ENCODE measurements at regions not wholly inside any gene's neighbourhood (a gene's known extent, or its start where the extent isn't known, plus 50 kb on each side); places are given as distances from the start of the nearest gene placed in this dataset.

- H3K4me1 ChIP-seq (ENCODE audit: control insufficient read depth, low read depth, low read length) = no peaks in the 10 kb centered on the region
- no peak overlapping the region for H3K9ac ChIP-seq (ENCODE audit: low read length)
- no peak overlapping the region for H3K27ac ChIP-seq (ENCODE audit: low read depth, low read length)
- H3K56ac ChIP-seq (ENCODE audit: low read length) = no peak overlapping the region
- H3K79me2 ChIP-seq (ENCODE audit: control insufficient read depth, insufficient read depth, low read length) = no peaks in the 10 kb centered on the region
- no peak overlapping the region for H4K8ac ChIP-seq (ENCODE audit: low read depth, low read length)
- no peak overlapping the region for H2AK5ac ChIP-seq (ENCODE audit: low read length)
- H4K5ac ChIP-seq (ENCODE audit: low read length) = no peak overlapping the region
- H3K27me3 ChIP-seq (ENCODE audit: insufficient read depth, low read length, poor library complexity) = no peaks in the 10 kb centered on the region
- H2BK5ac ChIP-seq (ENCODE audit: low read length) = no peak overlapping the region
- no peak overlapping the region for H3K4ac ChIP-seq (ENCODE audit: low read depth, low read length)
- no CpG with 5 or more reads among the region's 3 CpGs for WGBS (ENCODE audit: extremely low coverage, insufficient coverage, low lambda C conversion rate)
- no peak overlapping the region for H2BK120ac ChIP-seq (ENCODE audit: low read depth, low read length)
- H3K18ac ChIP-seq (ENCODE audit: low read length) = no peak overlapping the region
- no peak for DNase-seq
- H3K4me3 ChIP-seq (ENCODE audit: low read length) = no peak overlapping the region
- H3K79me1 ChIP-seq (ENCODE audit: low read length) = no peaks in the 10 kb centered on the region
- no peak overlapping the region for H2BK15ac ChIP-seq (replicated peaks; ENCODE audit: low read depth)
- no peaks in the 10 kb centered on the region for H3K36me3 ChIP-seq (ENCODE audit: control insufficient read depth, insufficient read depth, low read length)
- no peak overlapping the region for H3K23ac ChIP-seq (ENCODE audit: low read length)
- H3K4me2 ChIP-seq (ENCODE audit: low read length) = no peak overlapping the region
Measured at GRCh38 chr5:57552033-57552432, 69.4 kb upstream of the ACTBL2 start.

GRCh38 chr5:57551251-57551650 lies 68.6 kb upstream of the ACTBL2 start:
- Histone ChIP-seq H3K18ac (ENCODE audit: low read length) (no peak overlapping the region), H3K4me1 (ENCODE audit: control insufficient read depth, low read depth, low read length) (no peaks in the 10 kb centered on the region), H3K4ac (ENCODE audit: low read depth, low read length) (no peak overlapping the region), H3K23ac (ENCODE audit: low read length) (no peak overlapping the region), H4K8ac (ENCODE audit: low read depth, low read length) (no peak overlapping the region), H2BK15ac (replicated peaks; ENCODE audit: low read depth) (no peak overlapping the region), H2BK5ac (ENCODE audit: low read length) (no peak overlapping the region), H3K9ac (ENCODE audit: low read length) (no peak overlapping the region), H3K79me2 (ENCODE audit: control insufficient read depth, insufficient read depth, low read length) (no peaks in the 10 kb centered on the region), H3K79me1 (ENCODE audit: low read length) (no peaks in the 10 kb centered on the region), H3K27ac (ENCODE audit: low read depth, low read length) (no peak overlapping the region), H4K5ac (ENCODE audit: low read length) (no peak overlapping the region), H3K27me3 (ENCODE audit: insufficient read depth, low read length, poor library complexity) (no peaks in the 10 kb centered on the region), H3K4me2 (ENCODE audit: low read length) (no peak overlapping the region), H3K56ac (ENCODE audit: low read length) (no peak overlapping the region), H2BK120ac (ENCODE audit: low read depth, low read length) (no peak overlapping the region), H3K4me3 (ENCODE audit: low read length) (no peak overlapping the region), H3K36me3 (ENCODE audit: control insufficient read depth, insufficient read depth, low read length) (no peaks in the 10 kb centered on the region), H2AK5ac (ENCODE audit: low read length) (no peak overlapping the region)
- no peak for DNase-seq
- WGBS (ENCODE audit: extremely low coverage, insufficient coverage, low lambda C conversion rate) = 100% methylated on average over 1 of the region's 3 CpGs

DNA sequence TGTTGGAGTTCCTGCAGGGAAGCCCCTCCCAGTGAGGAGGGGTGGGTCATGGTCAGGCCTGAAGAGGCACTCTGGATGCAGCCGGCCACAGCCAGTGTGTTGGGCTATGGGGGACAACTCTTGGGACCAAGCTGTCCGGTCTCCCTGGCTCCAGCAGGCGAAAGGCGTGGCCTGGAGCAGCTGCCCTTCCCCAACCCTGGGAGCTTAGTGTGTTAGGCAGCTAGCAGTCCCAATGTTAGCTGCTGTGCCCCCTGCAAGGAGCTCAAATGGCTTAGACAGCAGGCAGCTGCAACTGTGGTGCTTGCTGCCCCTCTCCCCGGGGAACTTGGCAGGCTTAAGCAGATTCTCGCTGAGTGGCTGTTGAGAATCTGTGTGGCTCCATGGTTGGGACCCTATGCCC lies 67.5 kb upstream of the ACTBL2 start:
- Histone ChIP-seq H3K79me1 (ENCODE audit: low read length) (no peaks in the 10 kb centered on the region), H2BK15ac (replicated peaks; ENCODE audit: low read depth) (no peak overlapping the region), H3K27ac (ENCODE audit: low read depth, low read length) (no peak overlapping the region), H3K23ac (ENCODE audit: low read length) (no peak overlapping the region), H3K4me3 (ENCODE audit: low read length) (no peak overlapping the region), H3K4ac (ENCODE audit: low read depth, low read length) (no peak overlapping the region), H3K4me1 (ENCODE audit: control insufficient read depth, low read depth, low read length) (no peaks in the 10 kb centered on the region), H3K36me3 (ENCODE audit: control insufficient read depth, insufficient read depth, low read length) (no peaks in the 10 kb centered on the region), H2BK5ac (ENCODE audit: low read length) (no peak overlapping the region), H3K9ac (ENCODE audit: low read length) (no peak overlapping the region), H4K5ac (ENCODE audit: low read length) (no peak overlapping the region), H3K27me3 (ENCODE audit: insufficient read depth, low read length, poor library complexity) (no peaks in the 10 kb centered on the region), H3K79me2 (ENCODE audit: control insufficient read depth, insufficient read depth, low read length) (no peaks in the 10 kb centered on the region), H4K8ac (ENCODE audit: low read depth, low read length) (no peak overlapping the region), H3K56ac (ENCODE audit: low read length) (no peak overlapping the region), H3K4me2 (ENCODE audit: low read length) (no peak overlapping the region), H2BK120ac (ENCODE audit: low read depth, low read length) (no peak overlapping the region), H2AK5ac (ENCODE audit: low read length) (no peak overlapping the region), H3K18ac (ENCODE audit: low read length) (no peak overlapping the region)
- WGBS (ENCODE audit: extremely low coverage, insufficient coverage, low lambda C conversion rate) = no CpG with 5 or more reads among the region's 6 CpGs
- DNase-seq = peak; percentile 19

- Histone ChIP-seq H2BK15ac (replicated peaks; ENCODE audit: low read depth) (no peak overlapping the region), H3K79me1 (ENCODE audit: low read length) (no peaks in the 10 kb centered on the region), H3K36me3 (ENCODE audit: control insufficient read depth, insufficient read depth, low read length) (no peaks in the 10 kb centered on the region), H3K4me1 (ENCODE audit: control insufficient read depth, low read depth, low read length) (no peaks in the 10 kb centered on the region), H3K23ac (ENCODE audit: low read length) (no peak overlapping the region), H3K4ac (ENCODE audit: low read depth, low read length) (no peak overlapping the region), H3K79me2 (ENCODE audit: control insufficient read depth, insufficient read depth, low read length) (no peaks in the 10 kb centered on the region), H3K9ac (ENCODE audit: low read length) (no peak overlapping the region), H3K4me2 (ENCODE audit: low read length) (no peak overlapping the region), H3K4me3 (ENCODE audit: low read length) (no peak overlapping the region), H3K18ac (ENCODE audit: low read length) (no peak overlapping the region), H3K27me3 (ENCODE audit: insufficient read depth, low read length, poor library complexity) (no peaks in the 10 kb centered on the region), H4K8ac (ENCODE audit: low read depth, low read length) (no peak overlapping the region), H4K5ac (ENCODE audit: low read length) (no peak overlapping the region), H2BK120ac (ENCODE audit: low read depth, low read length) (no peak overlapping the region), H3K56ac (ENCODE audit: low read length) (no peak overlapping the region), H3K27ac (ENCODE audit: low read depth, low read length) (no peak overlapping the region), H2AK5ac (ENCODE audit: low read length) (no peak overlapping the region), H2BK5ac (ENCODE audit: low read length) (no peak overlapping the region)
- DNase-seq = no peak
Measured at GRCh38 chr5:57549566-57549965, 67.0 kb upstream of the ACTBL2 start.

- no peak overlapping the region for H3K9ac ChIP-seq (ENCODE audit: low read length)
- H2BK15ac ChIP-seq (replicated peaks; ENCODE audit: low read depth) = no peak overlapping the region
- H2BK120ac ChIP-seq (ENCODE audit: low read depth, low read length) = no peak overlapping the region
- no peak overlapping the region for H2BK5ac ChIP-seq (ENCODE audit: low read length)
- no CpG with 5 or more reads among the region's 2 CpGs for WGBS (ENCODE audit: extremely low coverage, insufficient coverage, low lambda C conversion rate)
- DNase-seq = no peak
- H3K56ac ChIP-seq (ENCODE audit: low read length) = no peak overlapping the region
- no peak overlapping the region for H4K5ac ChIP-seq (ENCODE audit: low read length)
- H4K8ac ChIP-seq (ENCODE audit: low read depth, low read length) = no peak overlapping the region
- H3K4ac ChIP-seq (ENCODE audit: low read depth, low read length) = no peak overlapping the region
- H3K4me2 ChIP-seq (ENCODE audit: low read length) = no peak overlapping the region
- no peaks in the 10 kb centered on the region for H3K27me3 ChIP-seq (ENCODE audit: insufficient read depth, low read length, poor library complexity)
- H3K23ac ChIP-seq (ENCODE audit: low read length) = no peak overlapping the region
- no peaks in the 10 kb centered on the region for H3K79me1 ChIP-seq (ENCODE audit: low read length)
- no peaks in the 10 kb centered on the region for H3K36me3 ChIP-seq (ENCODE audit: control insufficient read depth, insufficient read depth, low read length)
- H3K27ac ChIP-seq (ENCODE audit: low read depth, low read length) = no peak overlapping the region
- no peak overlapping the region for H3K4me3 ChIP-seq (ENCODE audit: low read length)
- no peak overlapping the region for H2AK5ac ChIP-seq (ENCODE audit: low read length)
- H3K4me1 ChIP-seq (ENCODE audit: control insufficient read depth, low read depth, low read length) = no peaks in the 10 kb centered on the region
- H3K79me2 ChIP-seq (ENCODE audit: control insufficient read depth, insufficient read depth, low read length) = no peaks in the 10 kb centered on the region
- no peak overlapping the region for H3K18ac ChIP-seq (ENCODE audit: low read length)
Measured at GRCh38 chr5:57540823-57541222, 58.2 kb upstream of the ACTBL2 start.

DNA sequence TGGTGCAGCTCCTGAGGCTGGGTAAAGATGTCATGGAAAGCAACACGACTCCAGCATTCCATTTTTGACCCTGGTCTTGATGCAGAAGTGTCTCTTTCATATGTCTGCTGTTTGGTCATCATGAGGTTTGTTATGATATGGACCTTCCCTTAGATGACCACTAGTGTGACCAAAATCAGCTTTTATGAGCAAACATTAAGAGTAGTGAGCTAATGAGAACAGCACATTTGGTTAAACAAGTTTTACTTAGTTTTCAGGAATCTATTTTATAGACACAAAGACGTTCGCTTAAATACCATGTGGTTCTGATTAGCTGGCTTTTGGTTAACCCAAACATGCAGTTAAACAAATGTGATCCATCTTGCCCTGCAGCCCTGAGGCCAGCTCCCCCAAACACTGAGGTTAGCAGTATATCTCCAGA lies 56.7 kb upstream of the ACTBL2 start:
- Histone ChIP-seq H3K56ac (ENCODE audit: low read length) (no peak overlapping the region), H2BK120ac (ENCODE audit: low read depth, low read length) (no peak overlapping the region), H4K8ac (ENCODE audit: low read depth, low read length) (no peak overlapping the region), H3K23ac (ENCODE audit: low read length) (no peak overlapping the region), H3K27ac (ENCODE audit: low read depth, low read length) (no peak overlapping the region), H2BK15ac (replicated peaks; ENCODE audit: low read depth) (no peak overlapping the region), H2BK5ac (ENCODE audit: low read length) (no peak overlapping the region), H2AK5ac (ENCODE audit: low read length) (no peak overlapping the region), H3K4me3 (ENCODE audit: low read length) (no peak overlapping the region), H3K18ac (ENCODE audit: low read length) (no peak overlapping the region), H3K9ac (ENCODE audit: low read length) (no peak overlapping the region), H3K4ac (ENCODE audit: low read depth, low read length) (no peak overlapping the region), H3K4me2 (ENCODE audit: low read length) (no peak overlapping the region), H3K4me1 (ENCODE audit: control insufficient read depth, low read depth, low read length) (no peaks in the 10 kb centered on the region), H3K36me3 (ENCODE audit: control insufficient read depth, insufficient read depth, low read length) (no peaks in the 10 kb centered on the region), H3K79me1 (ENCODE audit: low read length) (no peaks in the 10 kb centered on the region), H3K79me2 (ENCODE audit: control insufficient read depth, insufficient read depth, low read length) (no peaks in the 10 kb centered on the region), H4K5ac (ENCODE audit: low read length) (no peak overlapping the region), H3K27me3 (ENCODE audit: insufficient read depth, low read length, poor library complexity) (no peaks in the 10 kb centered on the region)
- DNase-seq = no peak
- no CpG with 5 or more reads among the region's 3 CpGs for WGBS (ENCODE audit: extremely low coverage, insufficient coverage, low lambda C conversion rate)
